H1 (cell line): ENCODE measurements at regions not wholly inside any gene's neighbourhood (a gene's known extent, or its start where the extent isn't known, plus 50 kb on each side); places are given as distances from the start of the nearest gene placed in this dataset.

Experiments
- BACH1 ChIP-seq: IDR thresholded peaks from 2 replicates; pipeline ENCODE4 v1.6.1; 2012; ENCODE audit warnings: low read length, improper control_type of control experiment
- CREB1 ChIP-seq: IDR thresholded peaks from 2 replicates; pipeline ENCODE4 v1.6.1; 2012; ENCODE audit warnings: inconsistent platforms
- JUND ChIP-seq: IDR thresholded peaks from 2 replicates; pipeline ENCODE4 v1.6.1; 2011; ENCODE audit warnings: mild to moderate bottlenecking, improper control_type of control experiment, low read length
- NANOG ChIP-seq: IDR thresholded peaks from 2 replicates; pipeline ENCODE4 v1.6.1; 2011; ENCODE audit warnings: low read length, low read depth, mild to moderate bottlenecking, inconsistent platforms; ENCODE audit not compliant: insufficient read depth, poor library complexity, severe bottlenecking
- POLR2A ChIP-seq, 2 experiments: IDR thresholded peaks; 1 replicate in 1 of 2; 2 replicates in 1 of 2; pipeline ENCODE4 v1.6.1; 2011; ENCODE audit warnings: low read depth in 2 of 2, low read length in 2 of 2, mild to moderate bottlenecking in 2 of 2; ENCODE audit errors: control extremely low read depth in 1 of 2
- POLR2AphosphoS5 ChIP-seq: IDR thresholded peaks from 2 replicates; pipeline ENCODE4 v1.6.1; 2011; ENCODE audit warnings: low read depth, low read length
- TAF1 ChIP-seq: IDR thresholded peaks from 2 replicates; pipeline ENCODE4 v1.6.1; 2011; ENCODE audit warnings: mild to moderate bottlenecking, low read depth, low read length
- TF ChIP-seq, protein P1 (sequence below), 3 experiments: IDR thresholded peaks; 1 replicate in 2 of 3; 2 replicates in 1 of 3; pipeline versions ENCODE4 v1.5.1 to v1.6.1; 2011; ENCODE audit warnings: low read length in 3 of 3, mild to moderate bottlenecking in 3 of 3, inconsistent platforms in 2 of 3, low read depth in 1 of 3, moderate library complexity in 1 of 3; ENCODE audit not compliant: insufficient read depth in 1 of 3; ENCODE audit errors: control extremely low read depth in 1 of 3

DNA sequence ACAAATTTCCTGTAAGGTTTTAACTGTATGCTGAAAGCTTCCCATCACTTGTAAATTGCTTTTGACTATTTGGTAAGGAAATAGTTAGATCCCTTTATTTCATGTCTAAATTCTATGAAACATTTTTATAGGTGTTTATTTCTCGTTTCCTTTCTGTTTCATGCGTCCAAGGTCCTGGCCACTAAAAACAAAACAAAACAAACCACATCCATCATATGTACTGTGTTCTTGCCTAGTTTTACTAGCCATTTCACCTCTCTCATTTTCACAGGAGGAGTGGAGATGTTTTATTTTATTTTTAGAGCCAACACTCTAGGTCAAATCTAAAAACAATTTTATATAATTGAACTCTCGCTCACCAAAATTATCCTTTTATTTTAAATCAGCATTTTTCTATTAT, 375.2 kb upstream of the CTSO start:
- TF ChIP-seq CREB1 (no peak), JUND (no peak), POLR2AphosphoS5 (no peak), POLR2A (IDR thresholded peaks at IDR 0.05; ENCODE audit: control extremely low read depth in 1 of 2, low read depth in 2 of 2, low read length in 2 of 2) (no peak), BACH1 (no peak), NANOG (no peak), TAF1 (no peak)
- TF ChIP-seq, protein P1, sequence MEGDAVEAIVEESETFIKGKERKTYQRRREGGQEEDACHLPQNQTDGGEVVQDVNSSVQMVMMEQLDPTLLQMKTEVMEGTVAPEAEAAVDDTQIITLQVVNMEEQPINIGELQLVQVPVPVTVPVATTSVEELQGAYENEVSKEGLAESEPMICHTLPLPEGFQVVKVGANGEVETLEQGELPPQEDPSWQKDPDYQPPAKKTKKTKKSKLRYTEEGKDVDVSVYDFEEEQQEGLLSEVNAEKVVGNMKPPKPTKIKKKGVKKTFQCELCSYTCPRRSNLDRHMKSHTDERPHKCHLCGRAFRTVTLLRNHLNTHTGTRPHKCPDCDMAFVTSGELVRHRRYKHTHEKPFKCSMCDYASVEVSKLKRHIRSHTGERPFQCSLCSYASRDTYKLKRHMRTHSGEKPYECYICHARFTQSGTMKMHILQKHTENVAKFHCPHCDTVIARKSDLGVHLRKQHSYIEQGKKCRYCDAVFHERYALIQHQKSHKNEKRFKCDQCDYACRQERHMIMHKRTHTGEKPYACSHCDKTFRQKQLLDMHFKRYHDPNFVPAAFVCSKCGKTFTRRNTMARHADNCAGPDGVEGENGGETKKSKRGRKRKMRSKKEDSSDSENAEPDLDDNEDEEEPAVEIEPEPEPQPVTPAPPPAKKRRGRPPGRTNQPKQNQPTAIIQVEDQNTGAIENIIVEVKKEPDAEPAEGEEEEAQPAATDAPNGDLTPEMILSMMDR (IDR thresholded peaks at IDR 0.05; ENCODE audit: control extremely low read depth in 1 of 3, insufficient read depth in 1 of 3, low read depth in 1 of 3, low read length in 3 of 3), result no peak
